Esophagus (tissue), 2 donors: ENCODE measurements at regions not wholly inside any gene's neighbourhood (a gene's known extent, or its start where the extent isn't known, plus 50 kb on each side); places are given as distances from the start of the nearest gene placed in this dataset.

Experiments used
- H3K27ac ChIP-seq, 2 donors: one replicate each; pipeline ENCODE4 v1.5.1; 2013; ENCODE audit warnings: low read depth in 2 of 2, mild to moderate bottlenecking in 2 of 2, inconsistent platforms in 1 of 2, low read length in 1 of 2, moderate library complexity in 1 of 2
- H3K27me3 ChIP-seq, 2 donors: one replicate each; pipeline ENCODE4 v1.6.1; 2013; ENCODE audit warnings: low read length in 2 of 2, control low read depth in 1 of 2, mild to moderate bottlenecking in 1 of 2; ENCODE audit not compliant: insufficient read depth in 2 of 2, control insufficient read depth in 1 of 2
- H3K36me3 ChIP-seq, 2 donors: one replicate each; pipeline ENCODE4 v1.6.1; 2013; ENCODE audit warnings: low read length in 1 of 2; ENCODE audit not compliant: control insufficient read depth in 2 of 2, insufficient read depth in 2 of 2
- H3K4me1 ChIP-seq, 2 donors: one replicate each; pipeline ENCODE4 v1.6.1; 2013; ENCODE audit warnings: low read length in 1 of 2; ENCODE audit not compliant: control insufficient read depth in 2 of 2, insufficient read depth in 2 of 2
- H3K4me3 ChIP-seq, 2 donors: one replicate each; pipeline ENCODE4 v1.5.1; 2013; ENCODE audit warnings: low read length in 2 of 2, mild to moderate bottlenecking in 2 of 2, low read depth in 1 of 2, moderate library complexity in 1 of 2
- H3K9me3 ChIP-seq, 2 donors: one replicate each; pipeline ENCODE4 v1.6.1; 2013; ENCODE audit warnings: mild to moderate bottlenecking in 2 of 2, low read depth in 1 of 2, low read length in 1 of 2, moderate library complexity in 1 of 2; ENCODE audit not compliant: control insufficient read depth in 2 of 2, insufficient read depth in 1 of 2
- WGBS, 2 donors: extraction: QIAGEN DNeasy Blood & Tissue Kit; methylation state at CpG; one replicate each; pipeline ENCODE4 v1.1.7; 2013; 5-methylcytosine and 5-hydroxymethylcytosine counted together
- donor health status: healthy with polysubstance abuse.
- donor health status: Bipolar disorder and iron deficiency.

DNA sequence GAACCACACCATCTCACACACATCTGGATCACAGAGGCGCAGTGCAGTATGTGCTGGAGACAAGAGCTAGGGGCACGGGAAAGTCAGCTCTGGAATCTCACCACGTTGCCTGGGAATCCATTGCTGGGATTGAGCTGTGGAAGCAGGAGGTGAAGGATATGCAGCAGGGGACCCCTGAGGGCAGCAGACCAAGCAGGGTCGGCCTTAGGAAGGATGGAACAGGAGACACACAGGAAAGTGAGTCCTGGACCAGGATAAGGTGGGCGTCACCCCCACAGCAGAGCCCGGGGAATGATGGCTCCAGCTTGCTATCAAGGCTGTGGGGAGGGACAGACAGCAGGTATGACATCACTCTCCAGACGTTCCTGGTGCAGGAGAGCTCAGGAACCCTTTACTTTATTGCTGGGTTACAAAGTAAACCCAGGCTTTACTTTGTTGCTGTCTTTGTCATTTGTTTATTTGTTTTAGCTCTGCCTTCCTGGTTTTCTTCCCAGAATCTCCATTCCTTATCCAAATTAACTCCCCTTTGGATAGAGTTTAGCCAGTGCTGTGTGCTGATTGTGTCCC is 329.8 kb upstream of the MYT1L start:
- no peak overlapping the region for H3K27ac ChIP-seq
- H3K27me3 ChIP-seq: no peaks in the 10 kb centered on the region
- H3K4me3 ChIP-seq: no peak overlapping the region
- H3K4me1 ChIP-seq: peaks cover 0 to 23% of the 10 kb centered on the region in 2 donors
- no peaks in the 10 kb centered on the region for H3K36me3 ChIP-seq
- WGBS, 2 donors: 70 to 72% methylated on average over 7 of the region's 7 CpGs
- no peaks in the 10 kb centered on the region for H3K9me3 ChIP-seq

DNA sequence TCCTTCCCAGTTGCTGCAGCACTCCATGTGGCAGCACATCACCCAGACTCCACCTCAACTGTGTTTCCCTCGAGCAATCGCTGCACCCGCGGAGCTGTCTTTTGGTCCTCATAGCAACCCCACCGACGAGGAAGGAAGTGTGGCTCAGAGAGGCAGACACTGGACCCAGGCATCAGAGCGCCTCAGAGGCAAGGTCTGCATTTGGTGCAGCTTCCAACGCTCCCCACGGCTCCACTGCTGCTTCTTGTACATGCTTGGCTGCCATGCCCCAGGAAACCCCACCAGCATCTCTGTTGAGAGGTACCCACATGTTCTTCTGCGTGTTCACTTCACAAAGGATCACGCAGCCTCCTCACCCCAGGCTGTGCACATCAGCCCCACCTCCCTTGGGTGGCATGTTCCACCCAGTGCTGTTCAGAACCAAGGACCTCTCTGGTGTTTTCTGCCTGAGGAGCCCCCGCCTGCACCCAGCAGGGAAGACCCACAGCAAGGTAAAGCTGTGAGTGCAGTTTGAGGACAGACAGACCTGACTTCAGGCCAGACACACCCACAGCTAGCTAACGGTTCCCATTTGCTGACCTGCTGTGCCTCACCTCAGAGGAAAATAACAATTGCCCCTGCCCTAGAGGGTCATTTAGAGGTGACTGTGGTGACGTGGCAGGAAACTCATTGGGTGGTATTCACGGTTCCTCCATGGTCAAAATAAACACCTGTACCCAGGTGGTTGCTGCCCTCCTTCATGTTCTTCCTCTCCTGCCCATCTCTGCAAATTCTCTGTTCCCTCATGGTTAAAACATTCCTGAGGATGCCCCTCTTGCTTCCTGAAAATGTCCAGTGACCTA is 326.3 kb upstream of the MYT1L start:
- Histone ChIP-seq H3K4me3 (no peak overlapping the region), H3K27me3 (no peaks in the 10 kb centered on the region), H3K4me1 (peaks cover 0 to 8% of the 10 kb centered on the region in 2 donors), H3K36me3 (no peaks in the 10 kb centered on the region), H3K9me3 (no peaks in the 10 kb centered on the region), H3K27ac (no peak overlapping the region)
- 71 to 75% methylated on average over 15 of the region's 15 CpGs for WGBS, 2 donors

- Histone ChIP-seq H3K27me3 (no peaks in the 10 kb centered on the region), H3K9me3 (no peaks in the 10 kb centered on the region), H3K27ac (no peak overlapping the region), H3K4me1 (peaks cover 0 to 1% of the 10 kb centered on the region in 2 donors), H3K4me3 (no peak overlapping the region), H3K36me3 (no peaks in the 10 kb centered on the region)
- WGBS, 2 donors: 40 to 42% methylated on average over 21 of the region's 21 CpGs
These were observed 325.3 kb upstream of the MYT1L start for GRCh38 chr2:2656115-2657011.

DNA sequence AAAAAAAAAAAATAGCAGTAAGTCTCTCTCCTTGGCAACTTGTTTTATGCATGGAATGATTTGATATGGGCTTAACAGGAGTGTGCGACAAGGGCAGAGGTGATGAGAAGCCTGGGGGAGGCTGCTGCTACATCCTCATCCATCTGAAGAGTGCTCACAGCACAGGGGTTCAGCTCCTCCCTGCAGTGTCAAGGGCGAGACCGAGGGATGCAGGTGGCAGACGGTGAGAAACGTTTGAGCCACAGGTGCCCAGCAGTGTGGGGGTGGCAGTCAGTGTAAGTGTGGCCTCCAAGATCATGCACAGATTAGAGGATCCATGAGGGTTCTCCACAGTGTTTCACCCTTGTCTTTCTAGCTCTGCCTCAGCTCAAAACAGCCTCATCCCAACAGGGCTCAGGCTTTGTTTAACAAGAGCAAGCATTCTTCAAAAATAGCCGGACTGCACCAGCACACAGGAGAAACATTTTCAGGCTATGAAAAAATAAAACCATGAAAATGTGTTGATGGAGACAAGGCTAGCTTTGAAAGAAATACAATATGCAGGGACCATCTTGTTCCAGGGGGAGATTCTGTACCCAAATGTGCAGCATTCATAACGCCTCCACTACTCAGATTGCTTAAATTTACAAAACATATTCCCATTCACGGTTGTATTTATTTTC is 324.5 kb upstream of the MYT1L start:
- Histone ChIP-seq H3K36me3 (no peaks in the 10 kb centered on the region), H3K27me3 (no peaks in the 10 kb centered on the region), H3K4me3 (no peak overlapping the region), H3K27ac (no peak overlapping the region), H3K9me3 (no peaks in the 10 kb centered on the region), H3K4me1 (no peaks in the 10 kb centered on the region)
- 68 to 71% methylated on average over 8 of the region's 8 CpGs for WGBS, 2 donors

- H3K4me3 ChIP-seq: no peak overlapping the region
- H3K36me3 ChIP-seq: no peaks in the 10 kb centered on the region
- H3K27me3 ChIP-seq: no peaks in the 10 kb centered on the region
- no peaks in the 10 kb centered on the region for H3K4me1 ChIP-seq
- no peaks in the 10 kb centered on the region for H3K9me3 ChIP-seq
- H3K27ac ChIP-seq: no peak overlapping the region
- WGBS, 2 donors: 82 to 89% methylated on average over 5 of the region's 5 CpGs
These were observed 322.2 kb upstream of the MYT1L start for GRCh38 chr2:2653231-2653630.

- WGBS, 2 donors: 90 to 93% methylated on average over 20 of the region's 20 CpGs
- Histone ChIP-seq H3K27me3 (no peaks in the 10 kb centered on the region), H3K9me3 (no peaks in the 10 kb centered on the region), H3K36me3 (no peaks in the 10 kb centered on the region), H3K27ac (no peak overlapping the region), H3K4me3 (no peak overlapping the region), H3K4me1 (peaks cover 0 to 3% of the 10 kb centered on the region in 2 donors)
These were observed 319.7 kb upstream of the MYT1L start for GRCh38 chr2:2650608-2651375.

GRCh38 chr2:2649109-2650072 is 318.3 kb upstream of the MYT1L start:
- 82 to 89% methylated on average over 36 of the region's 36 CpGs for WGBS, 2 donors
- H3K27ac ChIP-seq: no peak overlapping the region
- H3K4me3 ChIP-seq: no peak overlapping the region
- peaks cover 0 to 3% of the 10 kb centered on the region in 2 donors for H3K4me1 ChIP-seq
- no peaks in the 10 kb centered on the region for H3K9me3 ChIP-seq
- H3K36me3 ChIP-seq: no peaks in the 10 kb centered on the region
- no peaks in the 10 kb centered on the region for H3K27me3 ChIP-seq

GRCh38 chr2:2648094-2648493 is 317.0 kb upstream of the MYT1L start:
- no peak overlapping the region for H3K27ac ChIP-seq
- H3K4me1 ChIP-seq: peaks cover 0 to 7% of the 10 kb centered on the region in 2 donors
- H3K36me3 ChIP-seq: no peaks in the 10 kb centered on the region
- 81 to 86% methylated on average over 8 of the region's 8 CpGs for WGBS, 2 donors
- no peak overlapping the region for H3K4me3 ChIP-seq
- H3K9me3 ChIP-seq: no peaks in the 10 kb centered on the region
- H3K27me3 ChIP-seq: no peaks in the 10 kb centered on the region
